H1 (cell line): ENCODE measurements at regions not wholly inside any gene's neighbourhood (a gene's known extent, or its start where the extent isn't known, plus 50 kb on each side); places are given as distances from the start of the nearest gene placed in this dataset.

Source experiments
- CTCF ChIA-PET: fragments of 300-600 bp; sonication (Branson Sonifier 250); formaldehyde crosslinking; loops from one replicate; lab custom pipeline; 2021; ENCODE audit not compliant: partially characterized antibody; lab: Charles Lee
- POLR2A ChIA-PET: fragments of 300-600 bp; sonication (Branson Sonifier 250); formaldehyde crosslinking; loops from one replicate; lab custom pipeline; 2021; ENCODE audit warnings: inconsistent platforms; ENCODE audit not compliant: partially characterized antibody; lab: Charles Lee
- DNase-seq, 2 experiments: peaks; one replicate each; pipeline versions ENCODE4 v3.0.0 to v3.0.0-alpha.2; 2010 to 2022; ENCODE audit warnings: low spot score in 2 of 2, low read depth in 1 of 2, mixed read lengths in 1 of 2
- FAIRE-seq: peaks from 2 replicates; lab custom pipeline; 2011; peaks lifted over from hg19 to GRCh38; lab: Jason Lieb, UNC
- H2AFZ ChIP-seq: 2 replicates; pipeline ENCODE4 v1.8.1; 2012; ENCODE audit warnings: low read length, inconsistent platforms
- H2AK5ac ChIP-seq: 2 replicates; pipeline ENCODE4 v1.6.1; 2013; ENCODE audit warnings: low read depth, low read length
- H2BK120ac ChIP-seq: replicated peaks from 2 replicates; pipeline ENCODE3; 2013; ENCODE audit warnings: low read depth, low read length, inconsistent platforms
- H2BK12ac ChIP-seq: 2 replicates; pipeline ENCODE4 v1.6.1; 2013; ENCODE audit warnings: low read depth, low read length
- H2BK15ac ChIP-seq: 2 replicates; pipeline ENCODE4 v1.6.1; 2013; ENCODE audit warnings: low read length
- H2BK20ac ChIP-seq: 2 replicates; pipeline ENCODE4 v1.6.1; 2013; ENCODE audit warnings: low read length
- H2BK5ac ChIP-seq: 2 replicates; pipeline ENCODE4 v1.6.1; 2013; ENCODE audit warnings: low read depth, low read length
- H3K14ac ChIP-seq: 2 replicates; pipeline ENCODE4 v1.6.1; 2013; ENCODE audit warnings: inconsistent platforms; ENCODE audit not compliant: insufficient read length
- H3K18ac ChIP-seq: 2 replicates; pipeline ENCODE4 v1.6.1; 2013; ENCODE audit warnings: low read length; ENCODE audit errors: extremely low read depth
- H3K23ac ChIP-seq: 2 replicates; pipeline ENCODE4 v1.6.1; 2013; ENCODE audit warnings: inconsistent platforms; ENCODE audit not compliant: insufficient read length
- H3K23me2 ChIP-seq: 2 replicates; pipeline ENCODE4 v1.6.1; 2013; ENCODE audit warnings: low read depth, low read length
- H3K27ac ChIP-seq: 2 replicates; pipeline ENCODE4 v1.6.1; 2011; ENCODE audit warnings: low read depth, low read length, inconsistent platforms
- H3K27me3 ChIP-seq, 4 experiments: replicated peaks in 1 of 4; 1 replicate in 1 of 4; 2 replicates in 3 of 4; pipeline versions ENCODE4 v1.6.1 to v1.8.1; 2011 to 2013; ENCODE audit warnings: low read length in 3 of 4, mild to moderate bottlenecking in 3 of 4, inconsistent platforms in 2 of 4, mixed read lengths in 2 of 4, moderate library complexity in 1 of 4; ENCODE audit not compliant: control insufficient read depth in 3 of 4, insufficient read depth in 3 of 4; ENCODE audit errors: extremely low read depth in 1 of 4
- H3K36me3 ChIP-seq, 4 experiments: 2 replicates each; pipeline versions ENCODE4 v1.6.1 to v1.8.1; 2011 to 2013; ENCODE audit warnings: mild to moderate bottlenecking in 4 of 4, low read length in 3 of 4, moderate library complexity in 2 of 4, control low read depth in 1 of 4, inconsistent platforms in 1 of 4; ENCODE audit not compliant: insufficient read depth in 4 of 4, control insufficient read depth in 2 of 4
- H3K4ac ChIP-seq: replicated peaks from 2 replicates; pipeline ENCODE3; 2013; ENCODE audit warnings: low read length, low read depth, mixed read lengths, inconsistent platforms; ENCODE audit not compliant: insufficient read length
- H3K4me1 ChIP-seq, 4 experiments: replicated peaks in 1 of 4; 1 replicate in 1 of 4; 2 replicates in 3 of 4; pipeline versions ENCODE4 v1.6.1 to v1.8.1; 2011 to 2013; ENCODE audit warnings: low read length in 3 of 4, inconsistent platforms in 2 of 4, mixed read lengths in 1 of 4; ENCODE audit not compliant: insufficient read depth in 4 of 4, control insufficient read depth in 3 of 4
- H3K4me2 ChIP-seq, 2 experiments: 2 replicates each; pipeline versions ENCODE4 v1.6.1 to v1.8.1; 2011 to 2013; ENCODE audit warnings: low read depth in 2 of 2, low read length in 2 of 2, control low read depth in 1 of 2, inconsistent platforms in 1 of 2, mild to moderate bottlenecking in 1 of 2; ENCODE audit not compliant: insufficient read depth in 1 of 2
- H3K4me3 ChIP-seq, 4 experiments: fragments of 200-600, 300-600 bp in 1 of 4; sonication (generic), shearing (Covaris generic), sonication (Bioruptor Twin) in 1 of 4; 2 replicates each; pipeline versions ENCODE4 v1.5.1 to v1.8.1; 2011 to 2016; ENCODE audit warnings: low read length in 4 of 4, low read depth in 3 of 4, control low read depth in 2 of 4, inconsistent platforms in 2 of 4, mild to moderate bottlenecking in 2 of 4, mixed read lengths in 1 of 4, moderate library complexity in 1 of 4; ENCODE audit not compliant: insufficient read depth in 2 of 4; ENCODE audit errors: extremely low read depth in 1 of 4
- H3K56ac ChIP-seq: replicated peaks from 2 replicates; pipeline ENCODE3; 2013; ENCODE audit warnings: low read depth, mild to moderate bottlenecking, mixed read lengths, low read length, inconsistent platforms; ENCODE audit not compliant: insufficient read length
- H3K79me1 ChIP-seq: 2 replicates; pipeline ENCODE4 v1.6.1; 2013; ENCODE audit warnings: low read depth, low read length, control low read depth
- H3K79me2 ChIP-seq, 2 experiments: 2 replicates each; pipeline versions ENCODE4 v1.6.1 to v1.8.1; 2012 to 2013; ENCODE audit warnings: low read length in 2 of 2, mild to moderate bottlenecking in 2 of 2, inconsistent platforms in 1 of 2; ENCODE audit not compliant: insufficient read depth in 2 of 2, control insufficient read depth in 1 of 2
- H3K9ac ChIP-seq, 4 experiments: replicated peaks in 1 of 4; 1 replicate in 1 of 4; 2 replicates in 3 of 4; pipeline versions ENCODE4 v1.6.1 to v1.8.1; 2011 to 2013; ENCODE audit warnings: low read depth in 3 of 4, low read length in 3 of 4, control low read depth in 2 of 4, mild to moderate bottlenecking in 2 of 4, moderate library complexity in 2 of 4, inconsistent platforms in 1 of 4; ENCODE audit errors: extremely low read depth in 1 of 4
- H3K9me3 ChIP-seq, 2 experiments: 2 replicates each; pipeline versions ENCODE4 v1.6.1 to v1.8.1; 2012 to 2013; ENCODE audit warnings: mild to moderate bottlenecking in 2 of 2, moderate library complexity in 2 of 2, control low read depth in 1 of 2, inconsistent platforms in 1 of 2, low read depth in 1 of 2, low read length in 1 of 2, mixed read lengths in 1 of 2; ENCODE audit not compliant: insufficient read depth in 2 of 2
- H4K20me1 ChIP-seq, 2 experiments: replicated peaks in 1 of 2; 2 replicates each; pipeline versions ENCODE3 to v1.8.1; 2011 to 2013; ENCODE audit warnings: inconsistent platforms in 2 of 2, low read length in 2 of 2, mild to moderate bottlenecking in 1 of 2; ENCODE audit not compliant: insufficient read depth in 2 of 2, control insufficient read depth in 1 of 2
- H4K5ac ChIP-seq: 2 replicates; pipeline ENCODE4 v1.6.1; 2013; ENCODE audit warnings: low read length, low read depth, mixed read lengths, inconsistent platforms; ENCODE audit not compliant: insufficient read length
- H4K8ac ChIP-seq: 2 replicates; pipeline ENCODE4 v1.8.0; 2013; ENCODE audit warnings: mild to moderate bottlenecking, moderate library complexity, low read length, inconsistent platforms; ENCODE audit not compliant: insufficient read depth; ENCODE audit errors: extremely low read depth
- H4K91ac ChIP-seq: replicated peaks from 2 replicates; pipeline ENCODE3; 2013; ENCODE audit warnings: low read length, mixed read lengths, inconsistent platforms; ENCODE audit not compliant: insufficient read length
- CHD2 ChIP-seq: IDR thresholded peaks from 2 replicates; pipeline ENCODE4 v1.6.1; 2012; ENCODE audit warnings: low read length, improper control_type of control experiment
- WGBS, 2 experiments: shearing (Covaris generic) in 1 of 2; methylation state at CpG; one replicate each; pipeline versions ENCODE4 v1.1.6 to v1.1.7; 2013 to 2015; ENCODE audit warnings: low lambda C conversion rate in 2 of 2, mixed read lengths in 2 of 2, inconsistent platforms in 1 of 2, low coverage in 1 of 2, missing lambda C conversion rate in 1 of 2; ENCODE audit not compliant: insufficient replicate concordance in 2 of 2, insufficient coverage in 1 of 2, insufficient read length in 1 of 2; ENCODE audit errors: extremely low coverage in 1 of 2, missing lambda C conversion rate in 1 of 2; 5-methylcytosine and 5-hydroxymethylcytosine counted together

- Histone ChIP-seq H2BK5ac (no peak overlapping the region), H4K5ac (no peak overlapping the region), H3K9me3 (peaks cover 0 to 4% of the 10 kb centered on the region in 2 experiments; a peak in 1 of 4 replicates), H2BK12ac (no peak overlapping the region), H3K4ac (no peak overlapping the region), H4K20me1 (no peaks in the 10 kb centered on the region), H3K9ac (no peak overlapping the region), H4K8ac (no peak overlapping the region), H3K4me1 (no peaks in the 10 kb centered on the region), H2AFZ (no peak overlapping the region), H4K91ac (no peak overlapping the region), H3K23me2 (no peaks in the 10 kb centered on the region), H2BK20ac (no peak overlapping the region), H3K56ac (no peak overlapping the region), H3K79me1 (no peaks in the 10 kb centered on the region), H3K36me3 (no peaks in the 10 kb centered on the region), H3K27ac (no peak overlapping the region), H3K18ac (no peak overlapping the region), H3K27me3 (no peaks in the 10 kb centered on the region; a peak in 1 of 7 replicates), H3K79me2 (no peaks in the 10 kb centered on the region), H3K4me2 (no peak overlapping the region), H3K23ac (no peak overlapping the region), H2BK120ac (no peak overlapping the region), H2AK5ac (no peak overlapping the region), H2BK15ac (no peak overlapping the region), H3K14ac (no peak overlapping the region), H3K4me3 (no peak overlapping the region)
- POLR2A ChIA-PET, result interaction anchor here (1.5 kb wide), 1 partner anchor 9 kb away, joined by 3 read pairs; no protein-coding TSS in a partner anchor
- no peak for TF ChIP-seq CHD2
- CTCF ChIA-PET, result no interaction called here
- DNase-seq (no peak), FAIRE-seq (no peak)
- 84% methylated on average over 4 of the region's 4 CpGs; no CpG with 5 or more reads in 1 of the 2 experiments for WGBS, 2 experiments
Measured at GRCh38 chr16:6099102-6099501, 1001.5 kb upstream of the EEF2KMT start.
